Muscle layer of duodenum (tissue), 2 donors: ENCODE measurements at regions not wholly inside any gene's neighbourhood (a gene's known extent, or its start where the extent isn't known, plus 50 kb on each side); places are given as distances from the start of the nearest gene placed in this dataset.

Source experiments
- H3K27ac ChIP-seq: one replicate; pipeline ENCODE4 v1.7.0; 2013; ENCODE audit warnings: mild to moderate bottlenecking, low read length
- H3K27me3 ChIP-seq: one replicate; pipeline ENCODE4 v1.7.0; 2013; ENCODE audit warnings: low read depth, mild to moderate bottlenecking, control low read depth, low read length
- H3K36me3 ChIP-seq, 2 donors: one replicate each; pipeline ENCODE4 v1.7.0; 2013; ENCODE audit warnings: low read length in 2 of 2, control low read depth in 1 of 2, mild to moderate bottlenecking in 1 of 2; ENCODE audit not compliant: insufficient read depth in 2 of 2, control insufficient read depth in 1 of 2
- H3K4me1 ChIP-seq, 2 donors: one replicate each; pipeline ENCODE4 v1.7.0; 2013; ENCODE audit warnings: low read length in 2 of 2, mild to moderate bottlenecking in 2 of 2, control low read depth in 1 of 2, moderate library complexity in 1 of 2; ENCODE audit not compliant: insufficient read depth in 2 of 2, control insufficient read depth in 1 of 2
- H3K4me3 ChIP-seq, 2 donors: one replicate each; pipeline ENCODE4 v1.7.0; 2013; ENCODE audit warnings: low read length in 2 of 2, low read depth in 1 of 2, mild to moderate bottlenecking in 1 of 2
- H3K9me3 ChIP-seq, 2 donors: one replicate each; pipeline ENCODE4 v1.7.0; 2013; ENCODE audit warnings: low read length in 2 of 2, control low read depth in 1 of 2, mild to moderate bottlenecking in 1 of 2; ENCODE audit not compliant: control insufficient read depth in 1 of 2
- donor health status: healthy.

DNA sequence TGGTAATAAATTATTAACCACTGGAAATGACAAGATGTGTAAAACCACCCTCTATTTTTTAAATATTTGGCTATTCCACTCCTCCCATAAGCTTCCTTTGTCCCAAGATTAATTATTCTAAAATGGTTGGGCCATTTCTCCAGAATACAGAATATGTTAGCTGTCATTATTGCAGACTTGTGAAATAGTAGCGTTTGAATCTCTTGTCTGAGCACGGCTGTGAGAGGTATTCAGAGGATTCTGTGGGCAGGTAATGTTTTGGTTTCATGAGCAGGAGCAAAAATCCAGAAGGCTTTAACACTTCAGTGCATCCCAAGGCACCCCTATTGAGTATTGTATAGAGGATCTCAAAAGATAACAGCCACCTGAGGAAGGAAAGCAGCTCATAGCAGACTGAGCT is 256.0 kb downstream of the UQCRFS1 start:
- no peaks in the 10 kb centered on the region for H3K4me1 ChIP-seq
- no peaks in the 10 kb centered on the region for H3K36me3 ChIP-seq
- H3K4me3 ChIP-seq: no peak overlapping the region
- H3K27ac ChIP-seq: no peak overlapping the region
- peaks cover 0 to 4% of the 10 kb centered on the region in 2 donors for H3K9me3 ChIP-seq
- no peaks in the 10 kb centered on the region for H3K27me3 ChIP-seq

GRCh38 chr19:28956421-28956820 is 256.5 kb downstream of the UQCRFS1 start:
- Histone ChIP-seq H3K4me1 (no peaks in the 10 kb centered on the region), H3K9me3 (peaks cover 0 to 4% of the 10 kb centered on the region in 2 donors), H3K27ac (no peak overlapping the region), H3K27me3 (no peaks in the 10 kb centered on the region), H3K36me3 (no peaks in the 10 kb centered on the region), H3K4me3 (no peak overlapping the region)

DNA sequence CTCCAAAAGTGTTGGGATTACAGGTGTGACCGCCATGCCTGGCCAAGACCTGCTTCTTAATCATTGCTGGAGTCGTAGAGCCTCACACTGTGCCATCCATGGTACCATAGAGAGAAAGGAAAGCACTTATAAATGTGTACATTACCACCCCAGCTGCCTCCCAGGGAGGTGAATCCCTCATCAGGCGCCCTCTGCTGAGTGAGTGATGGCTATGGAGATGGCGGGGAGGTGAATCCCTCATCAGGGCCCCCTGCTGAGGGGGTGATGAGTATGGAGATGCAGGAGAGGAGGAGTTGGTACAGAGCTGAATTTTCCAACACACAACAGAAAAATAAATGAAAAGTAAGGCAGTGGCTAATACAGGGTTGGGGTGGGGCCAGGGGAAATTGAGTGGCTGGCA is 263.4 kb downstream of the UQCRFS1 start:
- no peaks in the 10 kb centered on the region for H3K36me3 ChIP-seq
- no peak overlapping the region for H3K27ac ChIP-seq
- H3K27me3 ChIP-seq: no peaks in the 10 kb centered on the region
- H3K4me3 ChIP-seq: no peak overlapping the region
- H3K4me1 ChIP-seq: no peaks in the 10 kb centered on the region
- H3K9me3 ChIP-seq: no peaks in the 10 kb centered on the region

- no peaks in the 10 kb centered on the region for H3K27me3 ChIP-seq
- no peaks in the 10 kb centered on the region for H3K4me1 ChIP-seq
- H3K27ac ChIP-seq: no peak overlapping the region
- no peak overlapping the region for H3K4me3 ChIP-seq
- no peaks in the 10 kb centered on the region for H3K36me3 ChIP-seq
- no peaks in the 10 kb centered on the region for H3K9me3 ChIP-seq
These were observed 263.9 kb downstream of the UQCRFS1 start for GRCh38 chr19:28949027-28949426.

GRCh38 chr19:28948566-28948965 is 264.4 kb downstream of the UQCRFS1 start:
- H3K9me3 ChIP-seq: no peaks in the 10 kb centered on the region
- H3K27me3 ChIP-seq: no peaks in the 10 kb centered on the region
- H3K27ac ChIP-seq: no peak overlapping the region
- no peaks in the 10 kb centered on the region for H3K36me3 ChIP-seq
- H3K4me3 ChIP-seq: no peak overlapping the region
- H3K4me1 ChIP-seq: no peaks in the 10 kb centered on the region

DNA sequence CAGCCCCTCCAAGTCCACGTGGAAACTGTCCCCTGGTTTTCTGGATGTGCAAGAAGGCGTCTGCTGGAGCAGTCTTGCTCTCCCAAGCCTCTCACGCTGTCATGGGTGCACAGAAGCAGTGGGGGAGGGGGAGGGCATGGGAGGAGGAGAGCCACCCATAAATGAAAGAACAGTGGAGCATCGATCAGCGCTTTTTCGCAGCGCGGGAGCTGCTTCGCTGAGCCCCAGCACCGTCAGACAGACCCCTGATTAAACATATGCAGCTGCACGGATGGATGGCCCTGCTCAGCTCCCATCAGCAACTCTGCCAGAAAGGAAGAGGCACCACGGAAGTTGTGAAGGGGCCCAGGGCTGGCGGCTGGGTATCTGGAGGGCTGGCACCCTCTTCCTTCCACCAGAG is 264.9 kb downstream of the UQCRFS1 start:
- Histone ChIP-seq H3K27me3 (no peaks in the 10 kb centered on the region), H3K9me3 (no peaks in the 10 kb centered on the region), H3K4me3 (no peak overlapping the region), H3K27ac (no peak overlapping the region), H3K4me1 (no peaks in the 10 kb centered on the region), H3K36me3 (no peaks in the 10 kb centered on the region)

DNA sequence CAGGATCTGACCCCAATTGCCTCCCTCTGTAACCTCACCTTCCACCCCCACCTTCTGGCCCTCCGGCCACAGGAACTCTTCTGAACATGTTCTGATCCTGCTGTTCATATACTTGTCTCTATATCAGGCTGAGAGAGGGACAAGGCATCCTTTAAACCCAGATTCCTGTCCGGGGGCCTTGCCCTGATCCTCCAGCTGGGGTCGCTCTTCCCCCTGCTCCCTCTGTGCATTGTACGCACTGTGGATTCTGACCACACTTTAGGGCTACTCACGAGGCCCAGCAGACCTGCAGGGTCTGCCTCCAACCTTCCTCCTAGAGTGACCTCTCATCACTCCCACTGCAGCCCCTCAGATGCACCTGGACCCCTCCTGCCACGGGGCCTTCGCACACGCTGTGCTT is 269.3 kb downstream of the UQCRFS1 start:
- H3K27ac ChIP-seq: no peak overlapping the region
- H3K4me3 ChIP-seq: no peak overlapping the region
- no peaks in the 10 kb centered on the region for H3K4me1 ChIP-seq
- H3K9me3 ChIP-seq: no peaks in the 10 kb centered on the region
- H3K27me3 ChIP-seq: no peaks in the 10 kb centered on the region
- H3K36me3 ChIP-seq: no peaks in the 10 kb centered on the region

DNA sequence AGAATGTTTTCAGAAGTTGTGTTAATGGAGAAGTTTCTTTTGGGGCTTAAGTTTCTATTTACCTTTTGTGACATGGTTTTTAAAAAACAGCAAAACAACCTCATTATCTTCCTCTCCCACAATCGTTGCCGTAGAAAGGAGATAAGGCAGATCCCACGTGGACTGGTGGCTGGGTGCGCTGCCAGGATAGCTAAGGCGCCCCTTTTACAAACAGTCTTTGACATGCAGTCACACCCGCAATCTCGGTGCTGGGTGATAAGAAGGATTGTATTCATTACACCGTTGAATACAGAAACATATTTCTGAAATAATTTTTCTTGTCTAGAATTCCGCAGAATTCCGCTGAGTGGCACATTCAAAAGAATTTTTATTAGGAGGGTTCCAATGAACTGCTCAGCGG is 271.1 kb downstream of the UQCRFS1 start:
- no peaks in the 10 kb centered on the region for H3K36me3 ChIP-seq
- H3K27me3 ChIP-seq: no peaks in the 10 kb centered on the region
- H3K4me3 ChIP-seq: no peak overlapping the region
- no peak overlapping the region for H3K27ac ChIP-seq
- H3K9me3 ChIP-seq: no peaks in the 10 kb centered on the region
- H3K4me1 ChIP-seq: no peaks in the 10 kb centered on the region

DNA sequence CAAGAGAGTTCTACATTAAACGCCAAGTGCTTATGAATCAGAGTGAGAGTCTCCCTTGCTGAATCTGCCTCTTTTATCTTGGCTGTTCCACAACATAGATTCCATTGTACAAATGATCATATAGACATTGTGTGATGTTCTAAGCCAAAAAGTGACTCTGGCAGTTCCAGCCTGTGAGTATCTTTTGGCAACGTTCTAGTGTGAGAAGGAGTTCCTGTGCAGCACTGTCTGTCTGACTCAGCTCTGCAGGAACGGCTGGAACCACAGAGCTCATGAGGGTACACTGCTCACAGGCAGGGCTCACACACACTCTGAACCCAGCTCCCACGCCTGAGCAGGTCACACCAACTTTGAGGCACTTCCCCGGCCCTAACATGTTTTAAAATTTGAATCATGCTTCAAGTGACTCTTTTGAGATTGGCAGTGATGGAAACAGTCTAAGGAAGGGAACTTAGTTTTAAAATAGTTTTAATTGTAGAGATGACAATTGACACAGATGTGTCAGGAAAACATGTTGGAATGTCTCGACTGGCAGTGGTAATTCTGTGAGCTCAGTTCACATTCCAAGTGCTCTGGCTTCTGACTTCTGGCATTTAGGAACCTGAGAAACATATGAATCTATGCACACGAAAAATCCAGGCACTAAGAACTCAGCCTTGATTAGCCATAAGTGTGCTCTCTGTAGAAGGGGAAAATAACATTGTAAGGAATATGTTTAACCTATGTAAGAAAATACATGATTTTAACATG is 272.0 kb downstream of the UQCRFS1 start:
- Histone ChIP-seq H3K27ac (no peak overlapping the region), H3K27me3 (no peaks in the 10 kb centered on the region), H3K4me3 (no peak overlapping the region), H3K36me3 (no peaks in the 10 kb centered on the region), H3K9me3 (no peaks in the 10 kb centered on the region), H3K4me1 (no peaks in the 10 kb centered on the region)

GRCh38 chr19:28939236-28939635 is 273.7 kb downstream of the UQCRFS1 start:
- Histone ChIP-seq H3K27ac (no peak overlapping the region), H3K9me3 (no peaks in the 10 kb centered on the region), H3K27me3 (no peaks in the 10 kb centered on the region), H3K4me1 (no peaks in the 10 kb centered on the region), H3K4me3 (no peak overlapping the region), H3K36me3 (no peaks in the 10 kb centered on the region)

DNA sequence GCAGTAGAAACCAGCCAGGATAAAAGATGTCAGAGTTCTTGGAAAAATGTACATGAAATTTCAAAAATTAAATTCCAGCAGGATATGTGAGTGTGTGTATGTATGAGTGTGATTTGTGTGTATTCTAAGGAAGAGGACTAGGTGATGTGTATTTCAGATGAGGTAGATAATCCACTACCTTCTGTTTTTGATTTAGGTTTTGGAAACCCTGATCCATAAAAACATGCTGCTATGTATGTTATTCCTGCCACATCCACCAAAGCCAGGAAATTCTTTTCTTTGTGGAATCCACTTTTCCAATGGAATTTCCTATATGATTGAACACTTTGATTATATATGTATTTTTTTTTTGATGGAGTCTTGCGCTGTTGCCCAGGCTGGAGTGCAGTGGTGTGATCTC is 276.9 kb downstream of the UQCRFS1 start:
- Histone ChIP-seq H3K4me1 (no peaks in the 10 kb centered on the region), H3K36me3 (no peaks in the 10 kb centered on the region), H3K27me3 (no peaks in the 10 kb centered on the region), H3K9me3 (no peaks in the 10 kb centered on the region), H3K4me3 (no peak overlapping the region), H3K27ac (no peak overlapping the region)

GRCh38 chr19:28934631-28935030 is 278.3 kb downstream of the UQCRFS1 start:
- Histone ChIP-seq H3K27ac (no peak overlapping the region), H3K4me3 (no peak overlapping the region), H3K4me1 (no peaks in the 10 kb centered on the region)

More at GRCh38 chr19:28934631-28935030, 278.3 kb downstream of the UQCRFS1 start:
- no peaks in the 10 kb centered on the region for H3K9me3 ChIP-seq
- no peaks in the 10 kb centered on the region for H3K36me3 ChIP-seq
- no peaks in the 10 kb centered on the region for H3K27me3 ChIP-seq
